K562 (cell line): ENCODE measurements at regions not wholly inside any gene's neighbourhood (a gene's known extent, or its start where the extent isn't known, plus 50 kb on each side); places are given as distances from the start of the nearest gene placed in this dataset.

Experiments
- LEF1 ChIP-seq: fragments of 450-650 bp; IDR thresholded peaks from 2 replicates; pipeline ENCODE4 v1.6.1; 2016; ENCODE audit warnings: mild to moderate bottlenecking
- NR2C2 ChIP-seq, 2 experiments: fragments of 200-800 bp in 1 of 2; sonication (Bioruptor generic) in 1 of 2; sonication (generic) in 1 of 2; formaldehyde crosslinking in 1 of 2; IDR thresholded peaks; 2 replicates each; pipeline versions ENCODE4 v1.6.1 to v1.8.0; 2016 to 2022; ENCODE audit warnings: mild to moderate bottlenecking in 1 of 2, missing compliant biosample characterization in 1 of 2, missing genetic modification characterization in 1 of 2, missing genetic modification reagents in 1 of 2
- SMARCE1 ChIP-seq: fragments of 450-650 bp; IDR thresholded peaks from 2 replicates; pipeline ENCODE4 v1.7.1; 2016; ENCODE audit warnings: mild to moderate bottlenecking

DNA sequence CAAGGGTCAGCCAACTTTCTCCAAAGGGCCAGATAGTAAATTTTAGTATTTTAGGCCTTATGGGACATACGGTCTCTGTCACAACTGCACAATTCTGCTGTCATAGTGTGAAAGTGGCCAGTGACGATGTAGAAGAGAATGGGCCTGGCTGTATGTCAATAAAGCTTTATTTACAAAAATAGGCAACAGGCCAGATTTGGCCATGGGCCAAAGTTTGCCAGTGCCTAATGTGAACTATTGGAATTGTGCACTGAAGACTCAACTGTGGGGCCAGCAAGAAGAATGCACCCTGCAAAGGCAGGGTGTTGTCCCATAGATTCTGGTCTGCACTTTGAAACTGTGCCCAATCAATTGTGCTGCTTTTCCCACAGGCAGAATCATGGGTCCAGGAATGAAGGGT, 69.4 kb upstream of the PRR23E start:
- TF ChIP-seq LEF1 (no peak), SMARCE1 (no peak), NR2C2 (CRISPR knock-in tag; IDR thresholded peaks at IDR 0.05) (no peak), NR2C2 (tag; IDR thresholded peaks at IDR 0.05) (no peak)
